ENCODE measurements at regions not wholly inside any gene's neighbourhood (a gene's known extent, or its start where the extent isn't known, plus 50 kb on each side); places are given as distances from the start of the nearest gene placed in this dataset.

- no peak for TF ChIP-seq CTCF (IDR thresholded peaks at IDR 0.05; ENCODE audit: insufficient read depth, low read length, poor library complexity, severe bottlenecking)
- no peak for TF ChIP-seq EZH2phosphoT487 (conservative IDR thresholded peaks at IDR 0.05; ENCODE audit: low read length)
These were observed 184.8 kb upstream of the KLHL29 start for GRCh38 chr2:23200068-23200786.
